ENCODE measurements at regions not wholly inside any gene's neighbourhood (a gene's known extent, or its start where the extent isn't known, plus 50 kb on each side); places are given as distances from the start of the nearest gene placed in this dataset.

DNA sequence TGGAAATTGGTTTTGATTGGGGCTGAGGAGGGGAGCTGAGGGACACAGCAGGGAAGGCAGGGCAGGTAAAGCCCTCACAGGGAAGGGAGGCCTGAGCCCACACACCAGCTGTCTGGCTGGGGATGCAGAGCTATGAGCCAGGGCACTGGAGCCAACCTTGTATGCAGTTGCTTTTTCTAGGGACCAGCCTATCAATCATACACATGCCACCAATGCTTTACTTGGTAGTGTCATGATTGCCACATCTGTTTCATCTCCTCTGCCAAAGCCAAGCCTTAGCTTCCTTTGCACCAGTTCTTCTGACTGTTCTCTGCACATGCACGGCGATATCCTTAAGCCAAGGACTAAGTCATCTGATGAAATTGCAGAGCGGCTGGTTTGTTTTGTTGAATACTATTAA is 207.1 kb upstream of the PLET1 start:
- no peak for TF ChIP-seq POLR2AphosphoS5 (IDR thresholded peaks at IDR 0.05; ENCODE audit: low read depth, low read length)
- TF ChIP-seq, protein P1, sequence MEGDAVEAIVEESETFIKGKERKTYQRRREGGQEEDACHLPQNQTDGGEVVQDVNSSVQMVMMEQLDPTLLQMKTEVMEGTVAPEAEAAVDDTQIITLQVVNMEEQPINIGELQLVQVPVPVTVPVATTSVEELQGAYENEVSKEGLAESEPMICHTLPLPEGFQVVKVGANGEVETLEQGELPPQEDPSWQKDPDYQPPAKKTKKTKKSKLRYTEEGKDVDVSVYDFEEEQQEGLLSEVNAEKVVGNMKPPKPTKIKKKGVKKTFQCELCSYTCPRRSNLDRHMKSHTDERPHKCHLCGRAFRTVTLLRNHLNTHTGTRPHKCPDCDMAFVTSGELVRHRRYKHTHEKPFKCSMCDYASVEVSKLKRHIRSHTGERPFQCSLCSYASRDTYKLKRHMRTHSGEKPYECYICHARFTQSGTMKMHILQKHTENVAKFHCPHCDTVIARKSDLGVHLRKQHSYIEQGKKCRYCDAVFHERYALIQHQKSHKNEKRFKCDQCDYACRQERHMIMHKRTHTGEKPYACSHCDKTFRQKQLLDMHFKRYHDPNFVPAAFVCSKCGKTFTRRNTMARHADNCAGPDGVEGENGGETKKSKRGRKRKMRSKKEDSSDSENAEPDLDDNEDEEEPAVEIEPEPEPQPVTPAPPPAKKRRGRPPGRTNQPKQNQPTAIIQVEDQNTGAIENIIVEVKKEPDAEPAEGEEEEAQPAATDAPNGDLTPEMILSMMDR (IDR thresholded peaks at IDR 0.05), result no peak
- TF ChIP-seq, protein P2, sequence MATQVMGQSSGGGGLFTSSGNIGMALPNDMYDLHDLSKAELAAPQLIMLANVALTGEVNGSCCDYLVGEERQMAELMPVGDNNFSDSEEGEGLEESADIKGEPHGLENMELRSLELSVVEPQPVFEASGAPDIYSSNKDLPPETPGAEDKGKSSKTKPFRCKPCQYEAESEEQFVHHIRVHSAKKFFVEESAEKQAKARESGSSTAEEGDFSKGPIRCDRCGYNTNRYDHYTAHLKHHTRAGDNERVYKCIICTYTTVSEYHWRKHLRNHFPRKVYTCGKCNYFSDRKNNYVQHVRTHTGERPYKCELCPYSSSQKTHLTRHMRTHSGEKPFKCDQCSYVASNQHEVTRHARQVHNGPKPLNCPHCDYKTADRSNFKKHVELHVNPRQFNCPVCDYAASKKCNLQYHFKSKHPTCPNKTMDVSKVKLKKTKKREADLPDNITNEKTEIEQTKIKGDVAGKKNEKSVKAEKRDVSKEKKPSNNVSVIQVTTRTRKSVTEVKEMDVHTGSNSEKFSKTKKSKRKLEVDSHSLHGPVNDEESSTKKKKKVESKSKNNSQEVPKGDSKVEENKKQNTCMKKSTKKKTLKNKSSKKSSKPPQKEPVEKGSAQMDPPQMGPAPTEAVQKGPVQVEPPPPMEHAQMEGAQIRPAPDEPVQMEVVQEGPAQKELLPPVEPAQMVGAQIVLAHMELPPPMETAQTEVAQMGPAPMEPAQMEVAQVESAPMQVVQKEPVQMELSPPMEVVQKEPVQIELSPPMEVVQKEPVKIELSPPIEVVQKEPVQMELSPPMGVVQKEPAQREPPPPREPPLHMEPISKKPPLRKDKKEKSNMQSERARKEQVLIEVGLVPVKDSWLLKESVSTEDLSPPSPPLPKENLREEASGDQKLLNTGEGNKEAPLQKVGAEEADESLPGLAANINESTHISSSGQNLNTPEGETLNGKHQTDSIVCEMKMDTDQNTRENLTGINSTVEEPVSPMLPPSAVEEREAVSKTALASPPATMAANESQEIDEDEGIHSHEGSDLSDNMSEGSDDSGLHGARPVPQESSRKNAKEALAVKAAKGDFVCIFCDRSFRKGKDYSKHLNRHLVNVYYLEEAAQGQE (IDR thresholded peaks at IDR 0.05; ENCODE audit: insufficient read depth in 1 of 2, low read depth in 2 of 2, low read length in 1 of 2), result no peak
